ENCODE measurements at regions not wholly inside any gene's neighbourhood (a gene's known extent, or its start where the extent isn't known, plus 50 kb on each side); places are given as distances from the start of the nearest gene placed in this dataset.

GRCh38 chr3:34650131-34650530 is 851.7 kb downstream of the PDCD6IP start:
- TF ChIP-seq CTCF (IDR thresholded peaks at IDR 0.05; ENCODE audit: insufficient read depth, low read length, poor library complexity, severe bottlenecking) = no peak
- TF ChIP-seq EZH2phosphoT487 (conservative IDR thresholded peaks at IDR 0.05; ENCODE audit: low read length) = no peak
